Anterior cingulate cortex (tissue), 58 donors: ENCODE measurements at regions not wholly inside any gene's neighbourhood (a gene's known extent, or its start where the extent isn't known, plus 50 kb on each side); places are given as distances from the start of the nearest gene placed in this dataset.

Source experiments
- DNase-seq, 58 donors: peaks; one replicate each; lab custom pipeline; 2025; lab: John Stamatoyannopoulos, UW

DNA sequence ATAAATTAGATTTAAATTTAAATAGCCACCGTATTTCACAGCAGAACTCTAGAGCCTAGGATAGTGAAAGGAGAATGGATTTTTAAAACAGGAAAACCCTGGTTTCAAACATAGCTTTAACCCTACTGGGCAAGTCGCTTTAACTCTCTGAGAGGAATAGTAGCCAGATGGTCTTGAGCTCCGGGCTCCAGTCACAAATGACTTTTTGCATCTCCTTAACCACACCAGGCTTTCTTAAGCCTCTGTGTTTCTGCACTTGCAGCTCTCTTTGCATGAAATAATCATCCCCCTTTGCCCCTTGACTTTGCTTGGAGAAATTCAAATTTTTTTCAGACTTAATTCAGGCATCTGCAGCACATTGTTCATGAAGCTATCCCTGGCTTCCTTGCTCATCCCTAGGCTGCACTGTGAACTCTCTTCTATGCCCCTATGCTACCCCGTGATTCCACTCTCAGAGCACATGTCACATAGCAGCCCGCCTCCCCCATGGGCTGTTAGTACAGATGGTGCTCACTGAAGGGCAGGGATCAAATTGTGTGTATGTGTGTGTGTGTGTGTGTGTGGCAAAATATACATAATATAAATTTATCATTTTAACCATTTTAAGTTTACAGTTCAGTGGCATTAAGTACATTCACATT, 68.8 kb upstream of the DAB1 start:
- no peak for DNase-seq

DNA sequence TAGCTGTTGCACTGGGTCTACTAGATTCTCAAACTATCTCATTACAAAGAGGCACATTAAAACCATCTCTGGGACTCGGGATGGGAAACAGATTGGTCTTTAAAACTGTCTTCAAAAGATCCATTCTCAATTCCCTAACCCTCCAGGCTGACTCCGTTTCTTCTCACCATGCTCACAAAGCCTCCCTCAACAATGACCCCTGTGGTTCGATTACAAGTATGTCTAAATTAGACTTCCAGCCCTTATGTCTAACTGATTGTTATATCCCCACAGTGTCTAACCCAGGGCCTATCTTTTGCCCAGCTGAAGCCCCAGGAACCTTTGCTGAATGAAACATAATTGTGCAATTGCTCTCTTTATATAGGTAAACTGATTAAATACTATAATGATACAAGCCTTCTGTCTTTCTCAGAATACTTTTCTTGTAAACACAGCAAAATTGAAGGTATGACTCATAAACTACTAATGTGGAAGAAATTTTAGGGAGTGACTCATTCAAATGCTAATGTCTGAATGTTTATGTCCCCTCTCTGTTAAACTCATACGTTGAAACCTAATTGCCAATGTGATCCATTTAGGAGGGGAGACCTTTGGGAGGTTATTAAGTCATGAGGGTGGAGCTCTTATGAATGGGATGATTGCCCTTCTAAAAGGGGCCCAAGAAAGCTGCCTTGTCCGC, 65.6 kb upstream of the DAB1 start:
- DNase-seq, result no peak

DNA sequence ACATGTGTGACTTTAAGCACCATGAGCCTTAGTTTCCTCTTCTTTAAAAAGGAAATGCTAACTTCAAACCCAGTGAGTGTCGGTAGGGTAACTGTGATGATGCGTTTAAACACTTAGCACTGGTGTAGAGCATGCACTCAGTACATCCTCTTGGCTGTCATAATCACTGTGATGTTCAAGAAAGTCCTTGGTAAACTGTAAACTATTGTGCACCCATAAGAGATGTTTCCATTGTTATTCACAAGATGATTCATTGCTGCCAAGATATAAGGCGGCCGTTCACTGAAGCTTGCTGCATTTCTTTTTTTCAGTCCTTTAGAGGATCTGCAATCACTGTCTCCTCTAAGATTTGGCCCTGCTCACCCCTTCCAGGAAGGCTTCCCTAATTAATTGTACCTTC, 61.8 kb upstream of the DAB1 start:
- DNase-seq, result no peak

DNA sequence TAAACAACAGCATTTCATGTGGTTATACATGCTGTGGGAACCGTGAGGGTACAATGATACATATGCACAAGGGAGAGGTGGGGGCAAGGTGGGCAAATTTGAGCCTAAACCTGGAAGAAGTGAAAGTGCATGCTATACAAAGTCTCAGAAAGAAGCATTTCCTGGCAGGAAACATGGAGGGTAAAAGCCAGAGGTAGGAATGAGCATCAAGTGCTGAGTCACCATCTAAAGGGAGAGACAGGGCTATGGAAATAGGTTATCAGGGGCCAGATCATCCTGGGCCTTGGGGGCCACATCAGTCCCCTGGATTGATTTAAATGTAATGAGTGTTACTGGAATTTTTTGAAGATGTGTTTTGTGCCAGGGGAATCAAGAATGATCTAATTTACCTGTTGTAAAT, 60.1 kb upstream of the DAB1 start:
- no peak for DNase-seq

DNA sequence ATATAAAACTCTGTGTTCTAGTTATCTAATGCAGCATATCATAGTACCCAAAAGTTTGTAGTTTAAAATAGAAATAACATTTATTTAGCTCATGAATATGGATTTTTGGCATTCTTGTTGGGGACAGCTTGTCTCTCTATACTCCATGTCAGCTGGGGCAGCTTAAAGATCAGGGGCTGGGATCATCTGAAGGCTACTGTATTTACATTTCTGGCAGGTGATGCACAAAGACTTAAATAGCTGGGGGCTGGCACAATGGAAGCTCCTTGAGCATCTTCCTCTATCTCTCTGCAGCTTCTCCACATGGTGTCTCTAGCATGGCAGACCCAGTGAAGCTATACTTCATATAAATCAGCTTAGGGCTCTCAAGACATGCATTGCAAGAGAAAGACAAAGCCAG, 55.6 kb upstream of the DAB1 start:
- DNase-seq, result no peak

DNA sequence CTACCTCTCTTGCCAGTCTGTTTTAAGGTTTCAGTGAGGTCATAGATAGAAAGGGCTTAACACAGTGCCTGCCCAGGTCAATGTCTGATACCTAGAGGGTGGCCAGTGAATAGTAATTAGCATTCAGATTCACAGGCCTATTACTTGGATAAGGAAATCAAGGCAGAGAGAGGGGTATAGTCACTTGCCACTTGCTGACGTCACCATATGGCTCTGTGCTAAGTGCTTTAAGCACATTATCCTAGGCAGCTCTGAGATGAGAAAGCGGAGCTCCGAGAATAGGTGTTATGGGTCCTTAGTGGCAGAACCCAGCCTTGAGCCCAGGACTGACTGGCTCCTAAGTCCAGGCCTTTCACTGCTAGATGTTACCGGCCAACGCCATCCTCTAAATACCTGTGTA, 51.5 kb upstream of the DAB1 start:
- DNase-seq, result no peak

DNA sequence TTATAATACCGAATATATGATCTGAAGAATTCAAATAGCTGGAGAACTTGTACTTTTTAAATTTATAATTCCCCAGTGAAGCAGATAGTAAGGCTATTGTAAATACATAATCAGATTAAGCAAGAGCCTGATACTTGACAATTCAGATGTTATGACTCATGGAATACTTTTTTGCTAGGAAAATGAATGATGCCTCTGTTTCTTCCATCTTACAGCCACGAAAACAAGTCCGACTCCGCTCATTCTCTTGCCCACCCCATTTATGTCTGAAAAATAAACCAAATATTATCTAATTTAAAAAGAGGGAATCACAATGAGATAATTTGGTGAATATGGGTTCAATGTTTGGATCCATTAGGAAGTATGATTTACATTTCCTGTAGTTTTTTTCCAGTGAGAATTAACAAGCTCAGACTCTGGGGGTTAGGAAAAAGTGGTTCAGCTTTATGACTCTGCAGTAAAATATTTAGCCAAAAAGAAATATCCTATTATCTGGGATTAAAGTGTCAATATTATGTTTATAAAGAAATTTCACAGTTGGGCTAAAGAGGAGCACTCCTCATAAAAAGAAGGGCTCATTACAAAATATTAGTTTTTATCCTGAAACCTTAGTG, 50.4 kb upstream of the DAB1 start:
- DNase-seq, result no peak
